GM21717 (cell line): ENCODE measurements at regions not wholly inside any gene's neighbourhood (a gene's known extent, or its start where the extent isn't known, plus 50 kb on each side); places are given as distances from the start of the nearest gene placed in this dataset.
"Not testable (repeated sequence)": the region's sequence is repeated elsewhere in the genome, so short reads cannot be mapped to it uniquely, and the experiment has no call there.

ENCODE experiments used
- ATAC-seq: cut with Tn5 transposase; IDR thresholded peaks from one replicate; pipeline ENCODE4 v1.9.1; 2021; ENCODE audit warnings: mild to moderate bottlenecking, moderate library complexity; ENCODE audit not compliant: unreplicated experiment

DNA sequence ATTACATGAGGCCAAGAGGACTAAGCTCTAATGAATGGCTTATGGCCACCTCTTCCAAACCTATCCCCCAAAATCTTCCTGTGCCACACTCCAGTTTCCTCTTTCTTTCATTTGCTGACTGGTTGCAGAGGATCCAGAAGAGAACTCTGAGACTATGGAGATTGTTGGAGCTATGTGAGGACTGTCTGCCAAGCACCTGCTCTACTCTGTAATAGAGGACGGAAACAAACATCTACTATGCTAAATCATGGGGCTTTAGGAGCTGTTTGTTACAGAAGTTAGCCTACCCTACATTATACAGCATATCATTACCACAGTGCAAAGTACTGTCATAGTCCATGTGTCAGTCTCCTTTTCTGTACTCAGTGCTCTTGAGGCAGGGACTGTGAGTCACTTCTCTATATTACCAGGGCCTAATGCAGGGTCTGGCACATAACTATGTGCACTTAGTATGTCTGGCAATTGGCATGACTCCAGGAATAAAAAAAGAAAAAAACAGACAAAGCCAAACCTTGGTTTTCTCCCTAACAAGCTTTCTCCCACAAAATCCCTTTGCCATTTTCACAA lies 95.1 kb downstream of the RPAP3 start:
- no peak for ATAC-seq

DNA sequence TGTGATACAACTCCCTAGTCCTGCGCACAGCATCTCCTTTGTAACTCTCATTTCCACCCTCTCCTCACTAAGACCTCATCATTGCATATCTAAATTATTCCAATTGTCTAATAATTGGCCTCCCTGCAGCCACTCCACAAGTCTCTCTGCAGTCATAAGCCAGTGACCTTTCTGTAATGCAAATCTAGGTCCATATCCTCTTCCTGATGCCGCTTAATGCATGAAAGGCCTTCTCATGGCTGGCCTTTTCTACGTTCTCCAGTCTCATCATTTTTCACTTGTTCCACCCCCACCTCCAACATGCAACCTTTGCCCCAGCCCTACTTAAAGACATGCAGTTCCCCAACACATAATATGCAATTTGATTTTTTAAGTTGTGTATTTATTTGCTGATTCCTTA lies 96.0 kb downstream of the RPAP3 start:
- no peak for ATAC-seq

DNA sequence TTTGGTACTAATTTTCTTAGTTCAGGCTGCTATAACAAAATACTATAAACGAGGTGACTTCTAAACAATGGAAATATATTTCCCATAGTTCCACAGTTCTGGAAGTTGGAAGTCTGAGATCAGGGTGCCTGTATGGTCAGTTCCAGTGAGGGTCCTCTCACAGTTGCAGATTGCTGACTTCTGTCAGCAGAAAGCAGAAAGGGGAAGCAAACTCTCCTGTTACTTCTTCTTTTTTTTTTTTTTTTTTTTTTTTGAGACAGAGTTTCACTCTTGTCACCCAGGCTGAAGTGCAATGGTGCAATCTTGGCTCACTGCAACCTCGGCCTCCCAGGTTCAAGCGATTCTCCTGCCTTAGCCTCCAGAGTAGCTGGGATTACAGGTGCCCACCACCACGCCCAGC lies 97.2 kb downstream of the RPAP3 start:
- not testable (repeated sequence) for ATAC-seq

DNA sequence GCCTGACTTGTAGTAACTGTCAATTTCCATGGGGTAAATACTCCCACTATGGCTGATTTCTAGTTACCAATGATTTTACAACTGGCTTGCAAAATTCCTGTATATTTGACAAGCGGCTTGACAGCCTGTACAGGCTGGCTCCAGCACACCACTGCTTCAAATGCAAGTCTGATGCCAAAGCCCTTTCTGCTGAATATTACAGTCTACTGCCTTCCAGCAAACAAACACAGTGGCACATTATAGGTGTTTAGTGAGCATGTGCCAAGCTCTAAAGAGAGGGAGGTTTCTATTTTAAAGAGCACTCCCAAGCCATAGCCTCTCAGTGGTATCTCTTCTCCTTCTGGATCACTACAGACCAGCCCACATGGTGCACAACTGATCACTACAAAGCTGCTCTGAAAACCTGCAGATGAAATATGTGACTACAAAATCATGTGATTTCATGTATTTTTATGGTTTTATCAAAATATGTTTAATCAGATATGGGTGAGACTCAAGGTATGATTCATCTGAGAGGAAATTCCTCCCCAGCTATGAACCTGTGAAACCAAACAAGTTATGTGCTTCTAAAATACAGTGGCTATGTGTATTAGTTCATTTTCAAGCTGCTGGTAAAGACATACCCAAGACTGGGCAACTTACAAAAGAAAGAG lies 101.5 kb downstream of the RPAP3 start:
- ATAC-seq: no peak

DNA sequence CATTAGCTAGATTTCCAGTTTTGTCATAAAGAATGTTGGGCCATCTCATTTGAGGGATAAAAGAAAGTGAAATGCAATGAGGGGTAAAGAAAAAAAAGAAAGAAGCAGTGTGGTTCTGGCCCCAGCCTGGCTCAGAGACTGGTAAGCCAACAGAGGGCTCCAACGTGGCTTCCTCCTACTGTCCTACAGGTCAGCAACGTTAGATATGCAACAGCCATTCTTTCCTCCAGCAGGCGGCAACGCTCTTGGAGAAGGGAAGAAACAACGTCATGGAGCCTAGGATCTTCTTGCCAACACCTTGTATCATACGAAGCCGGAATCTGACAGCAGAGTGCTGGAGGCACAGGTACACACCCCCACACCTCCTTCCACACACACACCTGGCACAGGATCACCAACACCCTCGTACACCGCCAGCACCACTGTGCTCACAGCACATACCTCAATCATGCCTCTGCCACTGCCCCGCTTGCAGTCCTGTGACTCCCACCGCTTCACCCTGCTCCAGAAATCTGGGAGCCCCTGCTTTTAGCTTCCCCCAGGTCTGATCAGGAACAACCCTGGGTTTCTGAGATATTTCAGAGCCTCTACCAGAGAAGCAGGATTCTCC lies 102.8 kb downstream of the RPAP3 start:
- ATAC-seq: no peak

DNA sequence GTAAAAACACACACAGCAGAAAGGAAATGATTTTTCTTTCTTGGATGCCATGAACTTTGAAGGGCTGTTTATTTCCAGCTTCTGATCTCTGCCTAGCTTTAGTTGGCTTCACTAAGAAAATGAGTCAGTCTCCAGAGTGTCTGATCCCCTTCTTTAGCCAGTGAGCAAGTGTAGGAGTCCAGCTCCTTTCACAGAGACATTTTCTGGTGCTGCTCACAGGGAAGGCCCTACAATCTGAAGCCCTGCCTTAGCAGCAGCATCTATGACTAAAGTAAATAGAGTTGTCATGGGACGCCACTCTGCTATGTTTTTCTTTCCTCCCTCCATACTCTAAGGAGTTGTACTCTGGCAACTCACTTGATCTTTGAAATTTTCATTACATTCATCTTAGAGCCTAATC lies 103.5 kb downstream of the RPAP3 start:
- ATAC-seq: no peak

DNA sequence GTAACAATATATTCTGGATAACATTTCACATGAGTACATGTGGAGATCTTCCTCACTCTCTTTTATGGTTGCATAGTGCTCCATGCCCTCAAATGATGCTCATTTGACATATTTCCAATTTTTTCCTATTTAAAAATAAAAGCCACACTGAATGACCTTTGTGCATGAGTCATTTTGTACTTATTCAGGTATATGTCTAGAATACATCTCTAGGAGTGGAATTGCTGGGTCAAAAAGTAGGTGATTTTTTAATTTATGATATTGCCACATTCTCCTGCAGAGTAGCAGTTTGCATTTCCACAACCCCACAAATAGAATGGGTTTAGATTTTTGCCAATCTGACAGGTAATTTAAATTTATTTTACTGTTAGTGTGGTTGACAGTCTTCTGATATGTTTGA lies 104.8 kb downstream of the RPAP3 start:
- no peak for ATAC-seq

DNA sequence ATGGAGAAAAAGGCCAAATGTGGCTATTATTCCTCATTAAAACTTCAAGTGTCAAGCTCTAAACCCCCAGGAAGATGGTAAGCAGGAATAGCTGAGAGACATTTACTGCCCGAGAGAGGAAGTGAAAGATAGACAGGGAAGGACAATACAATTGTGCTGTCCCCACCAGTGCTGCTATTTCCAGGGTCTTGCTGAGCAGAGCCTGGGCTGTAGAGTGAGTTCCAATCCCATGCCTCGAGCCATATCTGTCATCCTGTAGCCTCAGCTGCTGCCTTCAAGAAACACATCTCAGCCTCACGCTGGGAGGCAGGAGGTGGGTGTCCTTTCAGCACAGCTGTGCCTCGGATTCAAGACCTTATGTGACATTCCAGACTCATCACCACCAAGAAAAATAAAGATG lies 114.0 kb downstream of the RPAP3 start:
- no peak for ATAC-seq

DNA sequence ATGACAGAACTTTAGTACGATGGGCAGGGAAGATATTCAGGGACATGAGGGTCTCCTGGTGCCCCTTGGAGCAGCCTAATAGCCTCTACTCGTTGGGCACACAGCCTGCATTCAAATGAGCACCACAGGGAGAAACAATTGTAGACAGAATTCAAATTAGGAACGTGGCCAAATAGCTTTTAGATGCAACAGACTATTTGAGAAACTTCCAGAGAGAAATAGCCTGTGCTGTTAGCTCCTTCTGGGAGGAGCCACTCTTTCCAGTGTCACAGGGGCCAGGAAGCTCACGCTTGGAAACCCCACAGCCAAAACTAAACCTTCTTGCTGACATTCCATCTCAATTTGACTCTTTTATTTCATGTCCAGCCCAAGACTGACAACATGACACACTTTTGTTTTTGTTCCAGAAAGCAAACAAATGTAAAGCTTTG lies 114.5 kb downstream of the RPAP3 start:
- no peak for ATAC-seq

DNA sequence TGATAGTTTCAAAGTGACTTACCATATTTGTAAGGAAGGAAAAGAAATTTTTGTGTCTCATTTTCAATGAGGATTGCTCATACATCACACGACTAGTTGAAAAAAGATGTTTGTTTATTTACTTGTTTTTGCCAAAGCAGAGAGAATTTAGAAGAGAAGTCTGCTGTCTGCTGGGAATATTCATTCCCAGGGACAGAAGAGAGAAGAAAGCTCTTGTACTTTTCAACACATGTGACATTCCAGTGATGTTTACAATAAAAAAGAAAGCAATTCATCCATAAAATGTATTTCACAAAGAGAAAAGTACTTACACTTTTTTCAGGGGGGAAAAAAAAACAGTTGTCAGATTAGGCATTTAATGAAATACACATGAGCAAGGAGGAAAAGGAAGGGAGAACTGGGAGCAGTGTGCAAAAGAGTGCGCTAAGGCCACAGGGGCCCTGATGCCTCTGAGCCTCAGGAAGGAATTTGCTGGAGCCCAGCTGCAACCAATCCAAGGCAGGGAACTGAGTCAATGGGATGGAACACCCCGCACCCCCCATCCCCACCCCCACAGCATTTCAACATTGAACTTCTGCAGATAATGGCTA lies 115.0 kb downstream of the RPAP3 start:
- ATAC-seq: no peak

DNA sequence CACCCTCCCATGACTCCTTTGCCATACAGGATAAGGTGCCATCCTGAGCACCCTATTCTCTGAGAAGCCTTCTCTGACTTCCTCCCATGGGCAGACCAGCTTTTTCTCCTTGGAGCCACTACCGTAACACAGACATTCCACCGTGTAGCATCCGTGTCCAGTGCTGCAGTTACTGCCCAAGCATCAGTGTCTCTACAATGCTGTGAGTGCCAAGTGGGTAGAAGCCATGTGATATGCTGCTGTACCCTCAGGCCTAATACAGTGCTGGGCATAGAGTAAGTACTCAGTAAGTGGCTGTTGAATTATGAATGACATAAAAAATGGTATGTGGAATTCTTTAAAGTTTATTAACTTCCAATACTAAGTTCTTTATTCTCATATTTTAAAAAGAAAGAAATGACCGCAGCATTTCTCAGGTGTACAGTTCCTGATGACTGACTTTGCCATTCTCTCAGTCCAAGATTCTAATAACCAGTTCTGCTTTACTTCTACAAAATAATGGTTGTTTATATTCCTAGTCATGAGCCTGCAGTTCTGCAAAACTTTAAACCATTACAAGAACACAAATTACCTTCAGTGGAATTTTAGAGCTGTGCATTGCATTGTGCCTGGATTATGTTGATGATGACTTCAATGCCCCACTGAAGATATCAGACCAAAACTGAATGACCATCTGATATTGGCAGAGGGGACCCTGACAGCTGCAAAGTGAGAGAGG lies 118.7 kb downstream of the RPAP3 start:
- no peak for ATAC-seq

DNA sequence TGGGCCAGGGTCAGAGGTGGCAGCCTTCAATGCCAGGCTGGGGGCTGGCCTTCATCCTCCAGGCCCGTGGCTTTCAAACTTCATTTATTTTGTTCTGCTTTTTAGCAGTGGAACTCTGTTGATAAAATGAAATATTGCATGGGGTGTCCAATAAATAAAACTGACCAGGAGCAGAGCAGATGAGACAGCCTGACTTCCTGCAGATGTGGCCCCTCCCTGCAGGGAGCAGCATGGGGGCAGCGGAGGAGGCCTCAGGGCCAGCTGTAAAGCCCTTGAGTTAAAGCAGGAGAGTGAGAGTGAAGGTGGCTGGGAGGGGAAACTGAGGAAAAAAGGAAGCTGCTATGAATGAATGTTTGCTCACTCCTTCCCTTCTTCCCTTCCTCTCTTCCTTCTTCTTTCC lies 120.3 kb downstream of the RPAP3 start:
- no peak for ATAC-seq

DNA sequence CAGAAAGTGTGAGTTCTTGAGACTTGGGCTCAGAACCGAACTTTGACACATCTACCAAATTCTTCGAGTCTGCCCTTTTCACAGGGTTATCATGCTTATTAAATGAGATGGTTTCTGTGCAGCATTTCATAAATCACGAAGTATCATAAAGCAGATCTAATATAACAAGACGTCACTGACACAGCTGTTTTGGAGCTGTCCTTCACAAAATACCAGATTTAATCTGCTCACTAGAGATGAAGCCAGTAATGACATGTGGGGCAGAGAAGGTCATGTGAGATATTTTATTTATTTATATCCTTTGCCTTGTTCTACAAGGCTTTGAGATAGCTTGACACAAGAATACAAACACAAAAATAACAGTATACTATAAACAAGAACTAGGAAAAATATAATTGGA lies 127.0 kb downstream of the RPAP3 start:
- ATAC-seq: no peak

DNA sequence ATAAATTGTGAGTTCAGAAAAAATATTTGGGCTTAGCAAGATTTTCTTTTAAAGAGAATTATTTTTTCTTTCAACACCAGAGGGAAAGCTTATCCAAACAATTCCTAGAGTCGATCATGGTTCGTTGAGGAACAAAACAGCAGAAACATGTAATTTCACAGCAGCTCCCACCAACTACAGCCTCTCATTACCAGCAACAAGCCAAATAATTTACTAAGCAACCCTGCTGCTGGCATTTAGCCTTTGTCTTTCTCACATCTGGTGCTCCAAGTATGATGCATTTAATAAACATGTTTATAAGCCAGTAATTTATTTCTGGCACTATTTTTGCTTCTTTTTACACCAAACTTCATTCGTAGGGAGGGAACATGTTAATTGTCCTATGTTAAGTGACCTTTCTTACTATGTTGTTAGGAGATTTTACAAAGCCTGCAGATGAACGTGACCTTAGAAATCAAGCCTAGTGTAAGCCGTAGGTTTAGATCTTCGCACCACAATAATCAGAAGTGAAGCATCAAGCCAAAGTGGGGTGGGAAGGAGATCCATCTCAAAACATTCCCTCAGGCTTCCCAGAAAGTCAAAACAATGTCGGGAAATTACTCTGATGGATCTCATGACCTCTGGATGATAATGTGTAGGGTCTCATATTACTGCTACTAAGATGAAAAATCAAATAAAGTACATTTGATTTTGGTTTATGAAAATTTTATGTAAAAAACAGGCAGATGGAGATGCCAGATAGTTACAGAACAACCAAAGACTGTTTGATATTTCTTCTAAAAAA lies 128.4 kb downstream of the RPAP3 start:
- no peak for ATAC-seq

DNA sequence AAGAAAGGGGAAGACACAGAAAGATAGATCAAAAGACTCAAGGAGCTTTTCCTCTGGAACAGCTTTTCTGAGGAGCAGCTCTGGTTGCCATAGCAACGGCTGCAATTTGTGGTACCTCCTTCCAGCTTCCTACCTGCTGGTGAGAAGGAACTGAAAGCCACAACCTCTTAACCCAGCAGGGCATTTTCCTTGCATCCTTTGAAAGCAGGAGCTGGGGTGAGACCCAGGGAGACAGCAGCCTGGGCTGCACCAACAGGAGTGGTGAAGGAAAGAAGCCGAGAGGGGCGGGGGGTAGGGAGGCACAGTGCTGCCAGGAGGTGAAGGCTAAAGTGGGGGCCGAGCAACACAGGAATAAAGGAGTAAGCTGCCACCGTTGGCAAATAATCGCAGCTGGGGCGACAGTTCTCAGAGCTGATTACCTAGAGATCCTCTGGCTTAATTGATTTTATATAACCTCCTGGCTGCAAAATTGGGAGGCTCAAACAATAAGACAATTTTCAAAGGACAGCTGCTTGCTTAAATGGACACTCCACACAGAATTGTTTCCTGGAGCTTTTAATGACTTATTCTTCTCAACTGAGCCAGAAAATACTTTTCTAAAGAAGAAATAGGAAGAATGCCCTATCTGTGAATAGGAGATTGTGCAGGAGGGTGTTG lies 129.4 kb downstream of the RPAP3 start:
- ATAC-seq: no peak

DNA sequence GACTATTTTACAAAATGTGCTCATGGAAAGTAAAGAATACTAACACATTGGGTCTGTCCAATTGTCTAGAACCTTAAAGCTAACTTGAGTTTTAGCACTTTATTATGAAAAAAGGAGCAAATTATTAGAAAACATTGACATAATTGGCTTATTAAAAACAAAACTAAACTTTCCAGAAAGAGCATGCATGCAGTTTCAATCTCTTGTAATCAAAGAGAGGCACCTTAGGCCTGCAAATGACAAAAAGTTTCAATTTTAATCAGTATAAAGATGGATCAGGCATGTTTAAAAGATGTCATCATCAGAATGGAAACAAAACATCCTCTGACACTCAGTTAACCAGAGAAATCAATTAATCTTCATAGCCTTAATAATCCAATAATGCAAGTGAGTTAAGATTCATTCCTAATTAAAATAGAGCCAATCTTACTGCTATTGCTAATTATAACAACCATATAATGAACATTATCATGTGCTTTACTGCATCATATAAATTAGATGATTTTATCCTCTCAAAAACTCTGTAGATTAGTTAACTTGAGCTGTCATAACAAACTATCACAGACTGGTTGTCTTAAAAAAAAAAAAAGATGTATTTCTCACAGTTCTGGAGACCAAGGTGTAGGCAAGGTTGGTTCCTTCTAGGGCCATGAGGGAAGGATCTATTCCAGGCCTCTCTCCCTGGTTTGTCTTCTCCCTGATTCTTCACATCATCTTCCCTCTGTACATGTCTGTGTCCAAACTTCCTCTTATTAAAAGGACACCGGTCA lies 131.4 kb downstream of the RPAP3 start:
- no peak for ATAC-seq

DNA sequence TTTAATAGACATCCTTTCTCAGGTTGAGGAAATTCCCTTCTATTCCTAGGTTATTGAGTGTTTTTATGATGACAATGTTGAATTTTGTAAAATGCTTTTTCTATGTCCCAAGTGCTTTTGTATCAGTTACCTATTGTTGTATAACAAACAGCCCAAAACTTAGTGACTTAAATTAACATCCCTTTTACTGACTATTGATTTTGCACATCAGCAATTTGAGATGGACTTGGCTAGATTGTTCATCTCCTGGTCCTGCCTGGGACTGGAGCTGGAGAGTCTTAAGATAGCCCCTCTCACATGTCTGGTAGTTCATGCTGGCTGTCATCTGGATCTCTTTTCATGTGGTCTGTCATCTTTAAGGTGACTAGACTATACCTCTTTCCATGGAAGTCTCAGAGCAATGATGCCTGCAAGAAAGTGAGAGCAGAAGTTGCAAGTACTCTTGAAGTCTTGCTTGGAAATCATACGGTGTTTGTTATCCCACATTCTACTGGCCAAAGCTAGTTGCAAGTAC lies 132.6 kb downstream of the RPAP3 start:
- no peak for ATAC-seq

DNA sequence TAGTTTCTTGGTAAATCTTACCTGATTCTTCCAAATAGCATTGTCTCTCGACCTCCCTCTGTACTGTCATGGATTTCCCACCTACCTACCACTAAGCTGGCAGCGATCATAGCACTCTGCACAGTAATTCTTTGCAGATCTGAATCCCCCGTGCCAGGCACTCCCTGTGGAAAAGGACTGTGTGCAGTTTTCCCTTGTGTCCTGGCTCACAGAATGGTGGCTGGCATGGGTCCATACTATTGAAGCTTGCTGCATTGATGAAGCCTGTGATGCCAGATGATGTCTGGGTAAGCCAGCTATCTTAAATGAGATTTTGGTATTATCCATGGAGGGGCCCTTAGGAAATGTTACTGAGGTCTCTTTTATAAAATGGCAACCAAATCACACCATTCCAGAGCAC lies 135.7 kb downstream of the RPAP3 start:
- ATAC-seq: no peak

DNA sequence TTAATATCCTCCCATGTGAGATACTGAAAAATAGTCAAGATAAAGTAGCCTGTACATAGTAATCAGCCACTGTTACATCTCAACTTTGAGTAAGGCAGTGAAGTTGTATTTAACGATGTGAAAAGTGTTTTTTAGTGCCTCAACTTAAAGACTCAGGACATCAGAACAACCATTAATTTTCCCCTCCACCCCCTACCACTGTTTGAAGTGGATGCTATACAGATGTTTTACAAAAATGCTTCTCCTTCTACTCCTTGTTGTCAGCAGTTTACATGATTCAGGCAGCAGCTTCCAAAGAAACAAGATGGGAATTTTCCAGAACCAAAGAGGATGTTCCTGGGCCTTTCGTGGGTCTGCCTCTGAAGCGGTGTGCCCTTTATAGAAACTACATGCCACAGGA lies 143.6 kb downstream of the RPAP3 start:
- no peak for ATAC-seq
